HG02678 (cell line): ENCODE measurements at regions not wholly inside any gene's neighbourhood (a gene's known extent, or its start where the extent isn't known, plus 50 kb on each side); places are given as distances from the start of the nearest gene placed in this dataset.
"Not testable (repeated sequence)": the region's sequence is repeated elsewhere in the genome, so short reads cannot be mapped to it uniquely, and the experiment has no call there.

Experiments used
- ATAC-seq: cut with Tn5 transposase; IDR thresholded peaks from one replicate; pipeline ENCODE4 v1.9.1; 2021; ENCODE audit warnings: mild to moderate bottlenecking, moderate library complexity; ENCODE audit not compliant: unreplicated experiment

DNA sequence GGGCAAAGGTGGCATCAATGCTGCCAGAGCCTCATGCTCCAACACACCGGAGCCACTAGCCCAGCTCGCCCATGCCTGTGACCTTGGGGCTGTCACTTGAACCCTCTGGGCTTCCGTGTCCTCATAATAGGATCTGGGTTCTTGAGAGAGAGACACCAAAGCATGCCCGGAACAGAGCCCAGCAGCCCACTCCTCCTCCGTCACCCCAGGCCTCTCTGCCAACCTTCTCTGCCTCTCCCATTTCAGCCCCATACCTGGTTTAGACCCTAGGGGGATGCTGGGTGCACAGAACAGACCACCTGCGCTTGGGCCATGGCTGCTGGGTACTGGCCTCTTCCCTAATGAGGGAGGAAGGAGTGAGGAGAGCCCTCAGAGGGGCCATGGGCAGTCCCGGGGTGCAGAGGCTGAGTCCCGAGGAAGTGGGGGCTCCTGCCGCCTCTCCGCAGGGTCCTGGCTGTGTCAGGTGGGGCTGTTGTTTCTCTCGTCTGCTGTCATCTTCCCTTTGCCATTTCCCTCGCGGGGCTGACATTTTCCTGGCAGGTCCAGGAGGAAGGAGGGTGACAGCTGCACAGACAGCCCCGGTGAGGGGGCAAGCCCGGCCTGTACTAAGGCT is 172.4 kb upstream of the RTL1 start:
- no peak for ATAC-seq

- no peak for ATAC-seq
Measured at GRCh38 chr14:101076451-101077198, 173.1 kb upstream of the RTL1 start.

GRCh38 chr14:101077481-101078074 is 174.1 kb upstream of the RTL1 start:
- no peak for ATAC-seq

DNA sequence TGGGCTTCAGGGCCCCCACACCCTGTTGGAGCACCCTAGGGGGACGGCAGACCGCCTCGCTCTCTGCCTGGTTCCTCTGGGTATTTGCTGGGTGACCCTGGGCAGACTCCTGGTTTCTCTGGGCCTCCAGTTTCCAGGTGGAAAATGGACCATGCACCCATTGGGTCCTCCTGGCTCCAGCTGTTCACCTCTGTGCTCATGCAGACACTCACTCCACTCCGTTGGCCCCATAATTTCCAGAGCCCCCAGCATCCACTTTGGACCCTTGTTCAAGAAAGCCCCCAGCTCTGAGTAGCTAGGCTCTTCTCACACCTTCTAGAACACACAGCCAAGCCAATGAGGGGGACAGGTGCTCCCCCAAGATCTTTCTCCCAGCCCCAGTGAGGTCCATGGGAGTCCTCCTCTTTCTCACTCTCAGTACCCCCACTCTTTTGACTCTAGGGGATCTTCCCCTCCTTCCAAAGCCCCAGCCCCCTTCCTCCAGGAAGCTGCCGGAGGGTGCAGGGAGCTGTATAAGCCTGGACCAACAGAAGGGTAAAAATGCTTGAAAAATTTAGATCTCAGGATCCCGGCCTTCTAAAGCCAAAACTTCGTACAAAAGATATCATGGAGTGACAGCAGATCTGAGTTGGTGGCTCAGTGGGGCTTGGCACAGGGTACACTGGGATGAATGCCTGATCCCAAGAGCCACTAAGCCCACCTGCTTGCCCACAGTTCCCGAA is 174.8 kb upstream of the RTL1 start:
- ATAC-seq, result no peak

DNA sequence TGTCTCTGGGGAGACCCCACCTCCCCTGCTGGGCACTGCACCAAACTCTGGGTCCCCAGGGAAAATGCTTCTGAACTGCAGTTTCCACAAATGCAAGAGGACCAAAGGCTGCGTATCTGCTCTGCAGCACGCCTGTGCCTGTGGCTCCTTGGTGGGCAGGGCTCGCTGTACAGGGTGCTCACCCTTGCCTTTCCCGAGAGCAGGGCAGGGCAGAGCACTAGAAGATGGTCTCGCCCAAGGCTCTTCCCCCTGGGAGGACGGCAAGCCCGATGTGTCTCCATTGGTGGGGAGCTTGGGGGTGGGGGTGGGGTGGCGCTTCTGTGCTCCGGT is 175.3 kb upstream of the RTL1 start:
- no peak for ATAC-seq

DNA sequence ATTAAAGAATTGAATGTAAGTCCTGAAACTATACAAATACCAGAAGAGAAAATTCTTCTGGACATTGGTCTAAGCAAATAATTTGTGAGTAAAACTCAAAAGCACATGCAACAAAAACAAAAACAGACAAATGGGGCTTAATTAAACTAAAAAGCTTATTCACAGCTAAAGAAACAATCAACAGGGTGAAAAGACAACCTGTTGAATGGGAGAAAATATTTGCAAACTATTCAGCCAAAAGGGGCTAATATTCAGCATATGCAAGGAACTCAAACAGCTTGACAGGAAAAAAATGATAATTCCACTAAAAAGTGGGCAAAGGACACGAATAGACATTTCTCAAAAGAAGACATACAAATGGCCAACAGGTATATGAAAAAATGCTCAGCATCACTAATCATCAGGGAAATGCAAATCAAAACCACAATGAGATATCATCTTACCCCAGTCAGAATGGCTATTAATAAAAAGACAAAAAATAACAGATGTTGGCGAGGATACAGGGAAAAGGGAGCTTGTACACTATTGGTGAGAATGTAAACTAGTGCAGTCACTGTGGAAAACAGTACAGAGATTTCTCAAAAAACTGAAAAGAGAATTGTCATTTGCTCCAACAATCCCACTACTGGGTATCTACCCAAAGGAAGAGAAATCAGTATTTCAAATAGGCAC is 177.5 kb upstream of the RTL1 start:
- no peak for ATAC-seq

GRCh38 chr14:101082036-101082435 is 178.5 kb upstream of the RTL1 start:
- ATAC-seq, result no peak

DNA sequence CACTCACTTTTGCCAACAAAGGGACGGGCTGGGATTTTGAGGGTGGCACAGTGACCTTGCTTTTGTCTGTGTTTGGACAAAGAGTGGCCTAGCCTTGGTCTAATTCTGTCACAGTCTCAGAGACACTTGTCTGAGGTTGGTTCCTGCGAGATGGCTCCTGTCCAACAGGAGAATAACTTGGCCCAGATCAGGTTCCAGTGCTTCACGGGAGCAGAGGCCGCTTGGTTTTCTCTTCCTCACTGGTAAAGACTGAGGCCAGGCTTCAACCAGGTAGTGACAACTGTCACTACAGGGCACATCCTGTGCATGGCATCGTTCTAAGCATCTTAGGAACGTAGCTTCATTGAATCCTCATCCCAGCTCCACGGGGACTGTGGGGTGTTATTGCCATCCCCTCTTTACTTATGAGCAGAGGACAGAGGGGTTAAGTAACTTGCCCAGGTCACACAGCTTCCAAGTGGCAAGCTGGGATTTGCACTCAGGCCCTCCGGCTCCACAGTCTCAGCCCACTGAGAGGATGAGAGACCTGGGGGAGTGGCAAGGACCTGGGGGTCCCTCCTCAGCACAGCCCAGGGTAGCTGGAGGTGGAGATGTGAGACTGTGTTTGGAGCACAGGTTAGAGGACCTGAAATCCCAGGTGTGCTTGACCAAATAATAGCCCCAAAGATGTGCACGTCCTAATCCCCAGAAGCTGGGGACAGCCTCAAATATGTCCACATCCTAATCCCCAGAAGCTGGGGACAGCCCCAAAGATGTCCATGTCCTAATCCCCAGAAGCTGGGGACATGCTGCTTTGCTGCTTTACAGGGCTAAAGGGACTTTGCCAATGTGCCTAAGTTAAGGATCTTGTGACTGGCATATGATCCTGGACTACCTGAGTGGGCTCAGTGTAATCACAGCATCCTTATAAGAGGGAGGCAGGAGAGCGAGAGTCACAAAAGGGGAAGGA is 179.2 kb upstream of the RTL1 start:
- no peak for ATAC-seq

GRCh38 chr14:101083564-101084435 is 180.3 kb upstream of the RTL1 start:
- no peak for ATAC-seq

GRCh38 chr14:101084436-101084826 is 180.9 kb upstream of the RTL1 start:
- no peak for ATAC-seq

DNA sequence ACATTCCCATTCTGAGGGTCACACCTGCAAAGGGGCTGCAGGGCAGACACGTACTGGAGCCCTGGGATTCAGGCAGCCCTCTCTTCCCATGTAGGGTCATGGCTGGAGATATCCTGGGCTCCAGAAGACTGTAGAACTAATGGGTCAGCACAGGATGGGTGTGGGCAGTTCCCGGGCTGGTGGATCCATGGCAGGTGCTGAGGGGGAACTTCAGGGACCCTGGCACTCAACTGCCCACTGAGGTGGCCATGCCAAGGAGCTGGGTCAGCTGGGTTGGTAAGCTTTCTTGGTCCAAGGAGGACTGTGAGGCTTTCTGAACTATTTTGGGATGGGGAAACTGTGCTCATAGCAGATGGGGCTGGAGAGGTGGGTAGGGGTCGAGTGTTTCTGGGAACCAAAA is 183.4 kb upstream of the RTL1 start:
- ATAC-seq, result no peak

GRCh38 chr14:101087614-101088394 is 184.3 kb upstream of the RTL1 start:
- no peak for ATAC-seq

GRCh38 chr14:101088395-101088667 is 184.8 kb upstream of the RTL1 start:
- no peak for ATAC-seq

DNA sequence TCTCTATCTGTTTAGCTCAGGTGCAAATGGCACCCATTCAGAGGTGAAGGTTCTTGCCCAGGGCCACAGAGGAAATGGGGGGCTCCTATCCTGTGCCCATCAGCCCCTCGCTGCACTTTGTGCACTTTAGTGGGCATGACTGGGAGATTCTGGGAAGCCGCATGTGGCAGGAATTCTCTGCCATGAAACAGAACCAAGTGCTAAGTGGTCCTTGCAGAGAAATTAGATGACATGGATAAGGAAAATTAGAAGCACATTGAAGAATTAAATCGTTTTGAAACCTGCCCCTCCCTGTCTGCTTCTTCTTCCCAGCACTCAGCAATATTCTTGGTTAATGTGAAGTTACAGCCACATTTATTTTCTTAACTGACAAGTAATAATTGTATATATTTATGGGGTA is 185.2 kb upstream of the RTL1 start:
- no peak for ATAC-seq

DNA sequence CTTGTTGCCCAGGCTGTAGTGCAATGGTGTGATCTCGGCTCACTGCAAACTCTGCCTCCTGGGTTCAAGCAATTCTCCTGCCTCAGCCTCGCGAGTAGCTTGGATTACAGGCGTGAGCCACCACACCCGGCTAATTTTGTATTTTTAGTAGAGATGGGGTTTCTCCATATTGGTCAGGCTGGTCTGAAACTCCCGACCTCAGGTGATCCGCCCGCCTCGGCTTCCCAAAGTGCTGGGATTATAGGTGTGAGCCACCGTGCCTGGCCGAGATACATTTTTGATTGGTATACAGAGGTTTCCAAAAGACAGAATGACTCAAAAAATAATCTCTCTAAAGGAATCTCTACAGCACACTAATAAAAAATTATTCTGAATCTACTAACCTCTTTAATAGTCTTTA is 187.0 kb upstream of the RTL1 start:
- ATAC-seq, result not testable (repeated sequence)

DNA sequence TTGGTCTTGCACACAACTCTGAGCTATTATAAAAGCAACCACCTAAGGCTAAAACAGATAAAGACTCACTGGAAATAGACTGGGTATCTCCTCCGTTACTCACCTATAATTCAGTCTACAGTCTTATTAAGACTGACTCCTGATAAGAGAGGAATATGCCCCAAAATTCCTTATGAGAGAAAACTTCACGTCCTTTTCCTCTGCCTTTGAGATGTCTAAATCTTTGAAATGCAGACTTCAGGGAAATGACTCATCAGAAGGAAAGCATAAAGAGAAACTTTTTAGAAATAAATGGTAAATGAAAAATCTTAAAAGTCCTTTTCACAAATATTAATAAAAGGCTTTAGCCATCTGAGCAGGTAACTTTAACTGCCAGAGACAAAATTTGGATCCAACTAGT is 187.5 kb upstream of the RTL1 start:
- no peak for ATAC-seq

DNA sequence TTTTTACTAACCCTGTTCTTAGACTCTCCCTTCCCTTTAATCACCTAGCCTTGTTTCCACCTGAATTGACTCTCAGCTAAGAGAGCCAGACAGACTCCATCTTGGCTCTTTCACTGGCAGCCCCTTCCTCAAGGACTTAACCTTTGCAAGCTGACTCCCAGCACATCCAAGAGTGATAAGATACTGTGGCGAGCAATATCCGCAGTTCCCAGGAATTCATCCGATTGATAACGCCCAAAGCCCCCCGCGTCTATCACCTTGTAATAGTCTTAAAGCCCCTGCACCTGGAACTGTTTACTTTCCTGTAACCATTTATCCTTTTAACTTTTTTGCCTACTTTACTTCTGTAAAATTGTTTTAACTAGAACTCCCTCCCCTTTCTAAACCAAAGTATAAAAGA is 191.4 kb upstream of the RTL1 start:
- not testable (repeated sequence) for ATAC-seq

GRCh38 chr14:101096551-101096950 is 193.0 kb upstream of the RTL1 start:
- ATAC-seq, result no peak
